GM18511 (cell line): ENCODE measurements at regions not wholly inside any gene's neighbourhood (a gene's known extent, or its start where the extent isn't known, plus 50 kb on each side); places are given as distances from the start of the nearest gene placed in this dataset.

Experiments
- ATAC-seq: cut with Tn5 transposase; IDR thresholded peaks from one replicate; pipeline ENCODE4 v1.9.1; 2021; ENCODE audit warnings: mild to moderate bottlenecking, moderate library complexity; ENCODE audit not compliant: unreplicated experiment

DNA sequence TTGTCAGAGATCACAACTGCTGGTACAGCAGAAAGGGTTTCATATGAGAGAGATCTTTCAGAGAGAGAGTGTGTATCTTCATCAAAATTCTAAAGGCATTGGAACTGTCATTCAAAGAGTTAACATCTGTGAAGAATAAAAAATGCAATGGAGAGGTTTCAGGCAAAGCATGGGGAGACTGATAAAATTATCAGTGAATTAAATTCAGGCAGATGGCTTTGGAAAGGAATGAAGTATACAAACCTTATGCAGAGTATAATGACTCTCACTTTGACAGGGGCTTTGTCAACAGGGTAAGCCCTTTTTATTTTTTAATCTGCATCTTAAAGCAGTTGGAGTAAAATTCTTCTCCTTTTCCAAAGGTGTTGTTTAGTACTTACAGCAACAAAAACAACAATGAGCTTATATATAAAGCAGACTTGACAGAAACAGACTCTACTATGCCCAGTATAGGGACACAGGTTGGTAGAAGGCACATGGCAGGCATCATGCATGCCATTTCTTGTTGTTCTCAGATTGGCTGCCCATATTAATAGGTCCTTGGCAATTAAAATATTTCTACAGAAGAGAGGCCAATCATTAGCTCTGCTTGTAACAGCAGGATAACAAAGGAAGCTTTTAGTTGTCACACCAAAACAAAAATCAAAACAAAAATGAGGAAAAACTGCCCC is 54.9 kb upstream of the NXPH1 start:
- no peak for ATAC-seq

DNA sequence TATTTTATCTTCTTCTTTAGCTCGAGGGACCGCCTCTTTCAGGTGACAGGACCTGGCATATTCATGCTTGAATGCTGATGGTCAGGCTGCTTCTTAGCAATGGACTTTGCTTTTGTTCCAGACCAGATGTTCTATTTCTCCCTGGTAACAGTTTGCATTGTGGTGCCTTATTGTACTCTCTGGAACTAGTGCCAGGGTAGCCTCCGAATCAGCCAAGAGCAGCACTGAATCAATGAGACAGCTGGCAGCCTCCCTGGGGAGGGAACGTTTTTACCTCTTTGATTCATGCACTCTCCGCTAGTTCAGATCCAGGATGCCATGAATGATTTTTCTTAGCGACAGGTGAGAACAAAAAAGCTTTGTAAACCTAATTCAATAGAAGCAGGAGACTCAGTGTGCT is 54.1 kb upstream of the NXPH1 start:
- no peak for ATAC-seq

DNA sequence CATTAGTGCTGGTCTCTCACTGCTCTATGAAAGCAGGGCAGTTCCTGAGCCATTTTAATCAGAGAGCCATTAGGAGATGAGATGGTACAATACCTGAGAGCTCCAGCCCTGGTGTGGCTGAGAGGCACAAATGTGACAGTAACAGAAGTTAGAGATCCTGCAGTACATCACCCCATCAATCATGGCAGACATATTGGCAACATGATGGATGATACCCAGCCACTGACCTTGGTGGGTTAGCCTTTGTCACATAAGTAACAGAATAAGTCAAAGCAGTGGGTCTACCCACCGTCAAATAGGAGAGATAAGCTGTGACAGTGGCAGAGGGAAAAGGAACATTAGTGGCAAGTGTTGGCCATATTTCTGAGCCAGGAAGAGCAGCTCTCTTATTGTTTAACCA is 53.3 kb upstream of the NXPH1 start:
- no peak for ATAC-seq

DNA sequence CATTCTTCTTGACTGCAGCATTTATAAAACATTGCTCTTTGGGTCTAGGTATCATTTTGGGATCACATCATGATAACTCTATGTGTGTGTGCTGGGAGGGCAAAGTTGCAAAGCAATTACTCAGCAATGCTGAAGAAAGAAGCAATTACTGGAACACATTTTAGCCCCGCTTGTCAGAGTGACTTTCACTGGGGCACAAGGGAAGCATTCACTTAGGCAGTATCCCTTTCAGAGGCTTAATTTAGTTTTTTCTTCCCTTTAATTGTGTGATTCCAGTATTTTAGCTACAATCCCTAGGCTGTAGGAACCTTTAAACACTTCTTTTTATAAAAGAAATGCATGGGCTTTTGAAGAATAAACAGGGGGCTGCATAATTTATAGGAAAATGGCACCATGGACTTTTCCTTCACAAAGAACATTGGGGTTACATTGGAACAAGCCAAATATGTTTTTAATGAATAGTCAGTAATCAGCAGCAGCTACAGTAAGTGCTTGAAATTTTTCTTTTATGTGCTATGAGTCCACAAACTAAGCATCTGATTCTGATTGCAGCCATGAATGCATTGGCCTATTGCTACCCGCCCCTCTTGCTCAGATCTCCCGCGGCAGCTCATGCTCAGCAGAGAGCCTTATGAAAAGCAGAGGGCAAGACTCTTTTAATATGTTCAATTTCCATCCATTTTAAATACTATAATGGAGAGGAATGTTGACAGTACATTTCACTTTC is 51.2 kb upstream of the NXPH1 start:
- no peak for ATAC-seq
